HG02852 (cell line): ENCODE measurements at regions not wholly inside any gene's neighbourhood (a gene's known extent, or its start where the extent isn't known, plus 50 kb on each side); places are given as distances from the start of the nearest gene placed in this dataset.

Experiments used
- ATAC-seq: cut with Tn5 transposase; IDR thresholded peaks from one replicate; pipeline ENCODE4 v1.9.1; 2021; ENCODE audit warnings: mild to moderate bottlenecking, moderate library complexity; ENCODE audit not compliant: unreplicated experiment

DNA sequence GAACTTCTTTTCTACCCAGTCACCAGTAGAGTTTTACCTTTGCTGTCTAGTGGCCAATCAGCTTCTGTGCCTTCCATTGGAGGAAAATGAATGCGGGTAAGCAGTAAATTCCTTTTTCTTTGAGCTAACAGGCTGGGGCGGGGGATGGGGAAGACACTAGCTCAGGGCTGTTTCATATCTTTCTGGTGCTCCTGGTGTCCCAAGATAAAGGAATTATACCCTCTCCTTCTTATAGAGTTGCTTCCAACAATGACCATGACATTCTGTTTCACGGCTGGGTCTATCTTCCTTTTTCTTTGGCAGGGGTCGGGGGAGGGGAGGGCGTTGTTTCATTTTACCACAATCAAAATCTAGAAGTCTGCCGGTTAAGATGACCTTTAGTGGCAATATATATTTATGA is 51.2 kb upstream of the RPS23 start:
- no peak for ATAC-seq
